HepG2 (cell line): ENCODE measurements at regions not wholly inside any gene's neighbourhood (a gene's known extent, or its start where the extent isn't known, plus 50 kb on each side); places are given as distances from the start of the nearest gene placed in this dataset.

Experiments used
- ARID3A ChIP-seq: IDR thresholded peaks from 2 replicates; pipeline ENCODE4 v1.6.1; 2012; ENCODE audit warnings: low read depth, low read length, improper control_type of control experiment
- BRCA1 ChIP-seq: sonication (generic); formaldehyde crosslinking; IDR thresholded peaks from 2 replicates; pipeline ENCODE4 v1.4.0; 2020; ENCODE audit warnings: missing genetic modification reagents
- GPN1 ChIP-seq: sonication (generic); formaldehyde crosslinking; IDR thresholded peaks from 2 replicates; pipeline ENCODE4 v1.5.1; 2020; ENCODE audit warnings: missing genetic modification reagents, borderline replicate concordance
- HMGXB3 ChIP-seq: sonication (generic); formaldehyde crosslinking; IDR thresholded peaks from 2 replicates; pipeline ENCODE4 v1.4.0; 2020; ENCODE audit warnings: missing genetic modification reagents, borderline replicate concordance
- IRF1 ChIP-seq: sonication (generic); formaldehyde crosslinking; IDR thresholded peaks from 2 replicates; pipeline ENCODE4 v1.4.0; 2020; ENCODE audit warnings: low read depth, mild to moderate bottlenecking, missing genetic modification reagents
- KDM6A ChIP-seq: IDR thresholded peaks from 2 replicates; pipeline ENCODE4 v1.6.1; 2016; ENCODE audit warnings: low read depth
- MEF2D ChIP-seq: sonication (generic); formaldehyde crosslinking; IDR thresholded peaks from 2 replicates; pipeline ENCODE4 v1.5.1; 2020; ENCODE audit warnings: mild to moderate bottlenecking, missing genetic modification reagents
- NFYB ChIP-seq: sonication (generic); formaldehyde crosslinking; IDR thresholded peaks from 2 replicates; pipeline ENCODE4 v1.4.0; 2020; ENCODE audit warnings: missing genetic modification reagents
- POLR2AphosphoS5 ChIP-seq: IDR thresholded peaks from 2 replicates; pipeline ENCODE4 v1.6.1; 2012; ENCODE audit warnings: low read depth, low read length
- SMC3 ChIP-seq: IDR thresholded peaks from 2 replicates; pipeline ENCODE4 v1.6.1; 2011; ENCODE audit warnings: low read length, improper control_type of control experiment
- SNAPC4 ChIP-seq: sonication (generic); formaldehyde crosslinking; IDR thresholded peaks from 2 replicates; pipeline ENCODE4 v1.4.0; 2020; ENCODE audit warnings: mild to moderate bottlenecking, missing genetic modification reagents
- SRSF1 ChIP-seq: fragments of 200-400 bp; formaldehyde crosslinking; optimal IDR thresholded peaks from 2 replicates; pipeline ENCODE3; 2017; ENCODE audit warnings: mild to moderate bottlenecking, low read depth, low read length, moderate library complexity
- TMF1 ChIP-seq: sonication (generic); formaldehyde crosslinking; IDR thresholded peaks from 2 replicates; pipeline ENCODE4 v1.8.1; 2022; ENCODE audit warnings: low read depth, missing genetic modification reagents
- ZBTB7A ChIP-seq: sonication (generic); formaldehyde crosslinking; IDR thresholded peaks from 2 replicates; pipeline ENCODE4 v1.8.0; 2022; ENCODE audit warnings: mild to moderate bottlenecking, missing genetic modification reagents
- ZBTB7B ChIP-seq: sonication (generic); formaldehyde crosslinking; IDR thresholded peaks from 2 replicates; pipeline ENCODE4 v1.4.0; 2020; ENCODE audit warnings: missing genetic modification reagents
- ZNF225 ChIP-seq: sonication (generic); formaldehyde crosslinking; IDR thresholded peaks from 2 replicates; pipeline ENCODE4 v1.4.0; 2020; ENCODE audit warnings: mild to moderate bottlenecking, missing genetic modification reagents
- ZNF546 ChIP-seq: sonication (generic); formaldehyde crosslinking; conservative IDR thresholded peaks from 2 replicates; pipeline ENCODE4 v1.8.1; 2023; ENCODE audit warnings: mild to moderate bottlenecking, missing genetic modification reagents
- ZNF558 ChIP-seq: sonication (generic); formaldehyde crosslinking; IDR thresholded peaks from 2 replicates; pipeline ENCODE4 v1.9.0; 2022; ENCODE audit warnings: mild to moderate bottlenecking, missing genetic modification reagents, borderline replicate concordance
- ZNF563 ChIP-seq: sonication (generic); formaldehyde crosslinking; IDR thresholded peaks from 2 replicates; pipeline ENCODE4 v1.8.0; 2022; ENCODE audit warnings: mild to moderate bottlenecking, moderate library complexity, missing genetic modification reagents
- ZNF570 ChIP-seq: sonication (generic); formaldehyde crosslinking; IDR thresholded peaks from 2 replicates; pipeline ENCODE4 v1.4.0; 2020; ENCODE audit warnings: mild to moderate bottlenecking, missing genetic modification reagents, borderline replicate concordance

GRCh38 chrX:109872021-109872732, 130.7 kb upstream of the TMEM164 start (continued):
- TF ChIP-seq HMGXB3 (no peak), GPN1 (CRISPR knock-in tag) (no peak), NFYB (no peak), ZBTB7A (CRISPR knock-in tag) (no peak), ZNF225 (CRISPR knock-in tag) (no peak), POLR2AphosphoS5 (no peak), ZNF570 (CRISPR knock-in tag) (no peak), ZBTB7B (CRISPR knock-in tag) (no peak), BRCA1 (no peak), SMC3 (no peak), ZNF558 (CRISPR knock-in tag) (no peak), ZNF546 (CRISPR knock-in tag) (no peak), SRSF1 (no peak), KDM6A (CRISPR knock-in tag) (no peak), IRF1 (CRISPR knock-in tag) (no peak), ZNF563 (CRISPR knock-in tag) (no peak), MEF2D (CRISPR knock-in tag) (no peak), TMF1 (CRISPR knock-in tag) (no peak), ARID3A (peak; percentile 94), SNAPC4 (CRISPR knock-in tag) (no peak)
